Tibial nerve (tissue), 4 donors: ENCODE measurements at regions not wholly inside any gene's neighbourhood (a gene's known extent, or its start where the extent isn't known, plus 50 kb on each side); places are given as distances from the start of the nearest gene placed in this dataset.

ENCODE experiments used
- DNase-seq, 2 donors: peaks; one replicate each; pipeline ENCODE4 v3.0.0-alpha.2; 2019; ENCODE audit warnings: low spot score in 2 of 2
- H3K27ac ChIP-seq, 4 donors: fragments of 200-600 bp; sonication (generic) in 3 of 4; one replicate each; pipeline ENCODE4 v1.5.1; 2017 to 2019; ENCODE audit warnings: mild to moderate bottlenecking in 1 of 4
- H3K27me3 ChIP-seq, 2 donors: fragments of 200-600 bp; sonication (generic) in 1 of 2; one replicate each; pipeline versions ENCODE4 v1.5.1 to v1.6.0; 2017 to 2019
- H3K36me3 ChIP-seq, 3 donors: fragments of 200-600 bp; sonication (generic); one replicate each; pipeline ENCODE4 v1.5.1; 2018 to 2019
- H3K4me1 ChIP-seq, 4 donors: fragments of 200-600 bp; sonication (generic) in 3 of 4; one replicate each; pipeline ENCODE4 v1.5.1; 2017 to 2019
- H3K4me3 ChIP-seq, 4 donors: fragments of 200-600 bp; sonication (generic) in 3 of 4; one replicate each; pipeline ENCODE4 v1.5.1; 2017 to 2019; ENCODE audit warnings: mild to moderate bottlenecking in 1 of 4, moderate library complexity in 1 of 4
- H3K9me3 ChIP-seq, 4 donors: fragments of 200-600 bp; sonication (generic) in 3 of 4; one replicate each; pipeline ENCODE4 v1.5.1; 2017 to 2019
- CTCF ChIP-seq, 5 experiments: fragments of 200-600 bp in 3 of 5; fragments of 450-650 bp in 2 of 5; sonication (generic) in 3 of 5; IDR thresholded peaks; one replicate each; pipeline ENCODE4 v1.5.1; 2016 to 2019; ENCODE audit warnings: antibody characterized with exemption in 5 of 5, mild to moderate bottlenecking in 3 of 5, moderate library complexity in 2 of 5
- EP300 ChIP-seq, 2 donors: sonication (generic); formaldehyde crosslinking; IDR thresholded peaks; one replicate each; pipeline ENCODE4 v1.6.1; 2017; ENCODE audit warnings: antibody characterized with exemption in 2 of 2, mild to moderate bottlenecking in 1 of 2
- POLR2A ChIP-seq, 2 donors: fragments of 450-650 bp; IDR thresholded peaks; one replicate each; pipeline ENCODE4 v1.6.1; 2017; ENCODE audit warnings: antibody characterized with exemption in 2 of 2, mild to moderate bottlenecking in 2 of 2, moderate library complexity in 2 of 2
- WGBS, 2 donors: methylation state at CpG; one replicate each; pipeline ENCODE4 v1.1.5; 2018; 5-methylcytosine and 5-hydroxymethylcytosine counted together

DNA sequence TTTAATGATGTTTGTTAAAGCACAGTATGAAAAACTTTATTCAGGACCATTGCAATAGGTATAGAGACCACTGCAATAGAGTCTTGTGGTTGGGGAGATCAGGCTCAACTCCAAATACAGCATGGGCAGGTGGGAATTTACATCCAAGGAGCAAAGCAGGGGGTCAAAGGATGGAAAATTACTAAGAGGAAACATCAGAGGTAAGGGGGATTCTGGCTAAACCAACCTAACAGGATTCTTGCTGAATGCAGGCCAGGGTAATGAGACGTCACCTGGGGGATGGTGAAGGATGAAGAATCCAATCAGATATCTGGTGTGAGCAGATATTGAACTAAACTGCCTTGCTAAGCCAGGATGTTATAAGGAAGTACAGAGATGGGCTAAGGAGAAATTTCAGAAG lies 126.6 kb upstream of the MIR17HG start:
- Histone ChIP-seq H3K9me3 (no peaks in the 10 kb centered on the region), H3K4me1 (no peaks in the 10 kb centered on the region), H3K27ac (no peak overlapping the region), H3K36me3 (no peaks in the 10 kb centered on the region), H3K4me3 (no peak overlapping the region), H3K27me3 (no peaks in the 10 kb centered on the region)
- WGBS, 2 donors = 63 to 85% methylated on average over 1 of the region's 1 CpG
- no peak for DNase-seq
- TF ChIP-seq EP300 (IDR thresholded peaks at IDR 0.05) (no peak), CTCF (IDR thresholded peaks at IDR 0.05) (no peak), POLR2A (IDR thresholded peaks at IDR 0.05) (no peak)

- no peak overlapping the region for H3K27ac ChIP-seq
- TF ChIP-seq EP300 (IDR thresholded peaks at IDR 0.05) = no peak
- TF ChIP-seq POLR2A (IDR thresholded peaks at IDR 0.05) = no peak
- no peak for TF ChIP-seq CTCF (IDR thresholded peaks at IDR 0.05)
- no peak overlapping the region for H3K4me3 ChIP-seq
- DNase-seq = no peak
- 70 to 72% methylated on average over 1 of the region's 1 CpG for WGBS, 2 donors
- peaks cover 0 to 2% (median 0%) of the 10 kb centered on the region in 4 donors for H3K9me3 ChIP-seq
- H3K36me3 ChIP-seq = no peaks in the 10 kb centered on the region
- no peaks in the 10 kb centered on the region for H3K4me1 ChIP-seq
- no peaks in the 10 kb centered on the region for H3K27me3 ChIP-seq
Measured at GRCh38 chr13:91228108-91228507, 119.4 kb upstream of the MIR17HG start.

- WGBS, 2 donors = 79 to 81% methylated on average over 1 of the region's 1 CpG
- peaks cover 0 to 2% (median 0%) of the 10 kb centered on the region in 4 donors for H3K9me3 ChIP-seq
Measured at GRCh38 chr13:91228940-91229339, 118.5 kb upstream of the MIR17HG start.

GRCh38 chr13:91232716-91233115 lies 114.8 kb upstream of the MIR17HG start:
- H3K4me1 ChIP-seq = no peaks in the 10 kb centered on the region

More at GRCh38 chr13:91228940-91229339, 118.5 kb upstream of the MIR17HG start:
- no peak for DNase-seq
- Histone ChIP-seq H3K27ac (no peak overlapping the region), H3K36me3 (no peaks in the 10 kb centered on the region), H3K4me1 (no peaks in the 10 kb centered on the region), H3K4me3 (no peak overlapping the region), H3K27me3 (no peaks in the 10 kb centered on the region)
- TF ChIP-seq EP300 (IDR thresholded peaks at IDR 0.05) (no peak), POLR2A (IDR thresholded peaks at IDR 0.05) (no peak), CTCF (IDR thresholded peaks at IDR 0.05) (no peak)

DNA sequence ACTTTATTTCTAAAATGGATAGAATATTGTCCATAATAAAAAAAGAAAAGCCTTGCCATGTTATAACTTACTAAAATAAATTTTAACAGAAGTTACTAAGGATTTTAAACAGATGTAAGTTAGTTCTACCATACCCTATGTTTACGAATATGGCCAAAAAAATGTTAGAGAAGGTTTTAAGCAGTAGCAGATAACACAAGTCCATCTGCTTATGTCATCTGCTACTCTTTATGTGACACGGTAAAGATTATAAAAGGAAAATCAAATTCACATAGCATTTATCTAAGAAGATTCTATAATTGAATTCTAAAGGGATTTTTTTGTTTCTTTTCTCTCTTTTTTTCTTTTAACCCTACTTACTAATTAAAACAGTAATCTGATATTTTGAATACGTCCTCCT lies 114.2 kb upstream of the MIR17HG start:
- no peak for DNase-seq
- Histone ChIP-seq H3K9me3 (peaks cover 0 to 2% (median 0%) of the 10 kb centered on the region in 4 donors), H3K27me3 (no peaks in the 10 kb centered on the region), H3K27ac (no peak overlapping the region), H3K36me3 (no peaks in the 10 kb centered on the region), H3K4me1 (no peaks in the 10 kb centered on the region), H3K4me3 (no peak overlapping the region)
- 81 to 85% methylated on average over 3 of the region's 3 CpGs for WGBS, 2 donors
- TF ChIP-seq CTCF (IDR thresholded peaks at IDR 0.05) = no peak
- no peak for TF ChIP-seq EP300 (IDR thresholded peaks at IDR 0.05)
- no peak for TF ChIP-seq POLR2A (IDR thresholded peaks at IDR 0.05)

More at GRCh38 chr13:91232716-91233115, 114.8 kb upstream of the MIR17HG start:
- TF ChIP-seq CTCF (IDR thresholded peaks at IDR 0.05) (no peak), EP300 (IDR thresholded peaks at IDR 0.05) (no peak), POLR2A (IDR thresholded peaks at IDR 0.05) (no peak)
- H3K4me3 ChIP-seq = no peak overlapping the region
- DNase-seq = no peak
- no peak overlapping the region for H3K27ac ChIP-seq
- peaks cover 0 to 2% (median 0%) of the 10 kb centered on the region in 4 donors for H3K9me3 ChIP-seq
- H3K27me3 ChIP-seq = no peaks in the 10 kb centered on the region
- H3K36me3 ChIP-seq = no peaks in the 10 kb centered on the region
